ENCODE measurements at regions not wholly inside any gene's neighbourhood (a gene's known extent, or its start where the extent isn't known, plus 50 kb on each side); places are given as distances from the start of the nearest gene placed in this dataset.
"Not testable (repeated sequence)": the region's sequence is repeated elsewhere in the genome, so short reads cannot be mapped to it uniquely, and the experiment has no call there.

GRCh38 chr17:18568108-18568995 is 75.8 kb downstream of the TBC1D28 start:
- TF ChIP-seq CTCF (conservative IDR thresholded peaks at IDR 0.05); EZH2 (IDR thresholded peaks at IDR 0.05; ENCODE audit: low read depth): not testable (repeated sequence)

Data from PC-9 (cell line).